ENCODE measurements at regions not wholly inside any gene's neighbourhood (a gene's known extent, or its start where the extent isn't known, plus 50 kb on each side); places are given as distances from the start of the nearest gene placed in this dataset.

DNA sequence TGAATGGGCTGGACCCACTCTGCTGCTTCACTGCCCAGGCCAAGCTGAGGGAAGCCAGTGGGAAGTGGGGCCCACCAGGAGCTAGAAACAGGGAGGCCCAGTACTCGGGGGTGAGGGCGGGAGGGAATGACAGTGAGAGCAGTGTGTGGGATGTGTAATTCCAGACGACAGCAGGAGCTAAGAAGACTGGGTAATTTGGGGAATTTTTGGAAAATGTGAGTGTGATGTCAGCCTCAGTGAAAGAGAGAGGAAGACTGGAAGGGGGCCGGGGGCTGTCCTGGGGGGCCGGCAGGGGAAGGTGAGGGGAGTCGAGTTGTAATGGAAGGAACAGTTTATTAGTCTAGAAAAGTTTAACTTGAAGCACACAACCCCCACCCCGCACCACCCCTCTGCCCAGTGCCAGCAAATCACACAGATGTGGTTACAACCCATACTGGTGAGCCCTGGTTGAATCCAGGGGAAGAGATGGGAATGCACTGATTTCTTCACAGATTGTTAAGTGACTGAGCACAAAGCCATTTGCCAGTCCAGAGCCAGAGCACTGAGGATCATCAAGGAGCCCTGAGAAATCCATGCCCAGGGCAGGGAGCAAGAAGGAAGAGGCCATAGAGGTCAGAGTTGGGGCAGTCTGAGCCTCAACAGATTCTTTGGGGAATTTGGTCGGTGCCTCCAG lies 76.7 kb upstream of the PKDCC start:
- no peak for DNase-seq

DNA sequence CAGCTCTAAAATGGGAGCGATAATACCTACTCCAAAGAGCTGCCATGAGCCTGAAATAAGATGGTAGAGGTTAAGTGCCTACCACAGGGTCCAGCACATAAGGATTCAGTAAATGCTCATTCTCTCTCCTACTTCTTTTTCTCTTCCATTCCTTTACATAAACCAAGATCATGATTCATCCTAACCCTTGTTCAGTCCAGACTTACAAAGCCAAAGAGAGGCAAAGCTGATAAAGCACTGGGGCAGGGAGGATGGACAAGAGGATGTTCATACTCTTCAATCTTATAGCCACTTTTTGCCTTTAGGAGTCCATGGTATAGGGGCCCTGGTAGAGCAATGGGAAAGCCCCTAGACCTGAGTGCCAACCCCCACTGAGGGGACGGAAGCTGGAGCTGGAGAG lies 75.6 kb upstream of the PKDCC start:
- DNase-seq: no peak

DNA sequence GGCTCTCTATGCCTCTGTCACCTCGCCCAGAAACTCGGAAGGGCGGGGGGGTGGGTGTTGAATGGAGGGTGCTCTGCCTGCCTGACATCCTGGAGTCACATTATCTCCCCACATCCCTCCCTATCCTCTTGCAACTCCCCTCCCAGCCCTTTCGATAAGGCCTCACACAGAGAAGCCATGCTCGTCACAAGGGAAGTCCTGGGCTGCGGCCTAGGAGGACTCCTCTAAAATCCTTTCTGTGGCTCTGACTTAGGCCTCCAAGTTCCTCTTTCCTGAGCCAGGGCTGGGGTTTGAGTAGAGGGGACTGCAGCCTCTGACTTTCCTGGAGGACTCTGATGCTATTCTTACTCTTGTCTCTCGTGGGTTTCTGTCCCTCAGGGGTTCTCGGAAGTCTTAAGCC lies 75.0 kb upstream of the PKDCC start:
- no peak for DNase-seq

DNA sequence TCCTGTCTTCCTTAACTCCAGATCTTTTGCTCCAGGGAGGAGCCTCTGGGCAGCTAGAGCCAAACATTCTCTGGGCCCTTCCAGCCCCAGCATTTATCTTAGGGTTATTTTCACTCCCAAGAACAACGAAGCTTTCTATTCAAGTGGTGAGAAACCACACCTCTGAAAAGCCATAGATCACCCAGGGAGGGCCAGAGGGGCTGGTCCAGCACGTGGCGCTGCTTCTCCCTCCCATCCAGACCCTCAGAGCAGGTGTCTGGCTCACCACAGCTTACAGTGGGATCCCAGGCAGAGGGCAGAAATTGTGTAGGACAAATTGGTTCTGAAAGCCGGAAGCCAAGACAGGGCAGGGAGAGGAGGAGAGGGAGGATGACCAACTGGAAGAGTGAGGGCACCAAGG lies 74.0 kb upstream of the PKDCC start:
- DNase-seq: no peak

DNA sequence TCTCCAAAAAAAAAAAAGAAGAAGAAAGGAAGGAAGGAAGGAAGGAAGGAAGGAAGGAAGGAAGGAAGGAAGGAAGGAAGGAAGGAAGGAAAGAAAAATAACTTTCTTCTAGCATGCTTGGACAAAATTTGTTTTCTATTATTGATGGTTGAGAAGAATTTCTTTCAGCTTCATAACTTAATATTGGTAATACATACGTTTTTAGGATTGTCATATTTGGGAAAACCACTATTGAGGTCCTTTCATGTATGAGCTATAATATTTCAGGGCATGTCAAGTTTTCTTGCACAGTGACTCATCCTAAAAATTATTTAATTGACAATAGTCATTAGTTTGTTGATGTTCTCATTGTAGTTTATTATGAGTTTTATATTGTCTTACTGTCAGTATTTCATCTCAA lies 66.4 kb upstream of the PKDCC start:
- DNase-seq: no peak

DNA sequence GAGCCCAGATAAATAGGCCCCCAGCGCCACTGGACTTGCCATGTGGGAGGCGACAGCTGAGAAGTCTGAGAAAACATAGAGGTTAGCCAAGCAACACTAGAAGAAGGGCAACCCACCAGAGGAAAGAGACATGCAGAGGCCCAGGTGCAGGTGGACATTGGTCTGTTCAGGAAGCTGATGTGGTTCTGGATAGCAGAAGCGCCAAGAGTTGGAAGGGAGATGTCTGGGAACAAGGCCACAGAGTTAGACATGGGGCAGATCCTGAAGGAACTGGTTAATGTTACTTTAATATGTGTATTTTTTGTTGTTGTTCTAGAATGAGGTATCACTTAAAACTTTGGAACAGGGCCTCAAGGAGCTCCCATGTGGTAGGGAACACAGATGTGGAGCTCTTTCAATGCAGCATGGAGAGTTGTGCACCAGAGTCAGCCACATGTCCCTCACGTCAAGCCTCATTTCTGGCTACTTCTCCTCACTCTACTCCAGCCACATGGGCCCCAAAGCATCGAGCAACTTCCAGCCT lies 62.2 kb upstream of the PKDCC start:
- no peak for DNase-seq

DNA sequence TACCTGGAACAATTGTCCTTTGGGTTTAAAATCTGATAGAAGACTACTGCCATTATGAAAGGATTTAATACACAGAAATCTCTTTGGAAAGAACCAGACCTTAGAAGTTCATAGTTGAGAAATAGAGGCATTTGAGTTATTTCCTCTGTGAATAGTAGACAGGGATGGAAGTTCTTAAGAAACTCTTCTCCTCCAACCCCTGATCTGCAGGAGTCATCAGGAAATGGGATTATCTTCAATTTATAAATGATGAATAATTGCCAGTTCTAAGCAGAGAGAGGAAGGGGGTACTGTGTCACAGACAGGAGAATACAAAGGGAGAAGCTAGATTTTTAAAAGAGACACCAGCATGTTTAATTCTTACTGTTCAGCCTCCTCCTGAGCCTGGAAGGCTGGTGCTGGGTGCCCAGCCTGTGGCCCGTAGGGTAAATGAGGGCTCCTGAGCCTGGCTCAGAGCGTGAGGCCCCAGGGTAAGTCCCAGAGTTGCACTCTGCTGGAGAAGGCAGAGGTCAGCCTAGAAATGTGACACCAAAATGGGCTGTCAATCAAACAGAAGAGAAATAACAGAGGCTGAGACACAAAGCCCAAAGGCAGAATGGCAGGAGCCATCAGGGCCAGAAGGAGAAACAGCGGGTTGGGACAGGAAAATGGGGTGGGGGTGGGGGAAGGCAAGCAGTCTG lies 58.2 kb upstream of the PKDCC start:
- DNase-seq: no peak

DNA sequence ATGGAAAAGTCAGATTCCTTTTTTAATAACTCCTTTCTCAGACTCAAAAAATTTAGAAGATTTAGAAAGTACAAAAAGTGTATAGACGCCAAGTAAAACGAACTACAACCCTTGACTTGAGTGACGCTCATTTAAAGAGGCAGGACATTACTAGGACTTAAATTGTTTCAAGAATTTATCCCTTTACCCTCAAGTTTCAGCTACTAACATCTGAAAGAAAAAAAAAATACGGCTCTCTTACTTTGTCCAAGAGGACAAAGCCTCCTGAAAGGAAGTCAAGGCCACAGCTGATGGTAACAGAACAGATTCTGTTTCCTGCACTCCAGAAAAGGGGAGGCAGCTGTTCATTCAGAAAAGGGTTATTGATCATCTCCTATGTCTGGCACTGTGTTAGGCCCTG lies 57.6 kb upstream of the PKDCC start:
- DNase-seq: no peak

DNA sequence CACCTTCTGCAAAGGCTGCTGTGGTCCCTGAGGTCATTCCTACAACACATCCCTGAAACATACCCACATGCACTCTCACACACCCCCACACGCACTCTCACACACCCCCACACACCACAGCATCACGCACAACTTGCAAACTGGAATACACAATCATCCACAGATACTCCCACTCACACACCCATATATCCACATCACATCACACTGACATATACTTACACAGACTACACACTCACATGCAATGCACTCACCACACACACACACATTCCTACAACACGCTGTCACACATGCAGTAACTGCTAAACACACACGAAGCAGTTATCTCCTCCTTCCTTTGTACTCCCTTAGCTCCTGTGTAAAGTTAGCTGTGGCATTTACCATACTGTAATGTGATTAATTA lies 57.1 kb upstream of the PKDCC start:
- no peak for DNase-seq

DNA sequence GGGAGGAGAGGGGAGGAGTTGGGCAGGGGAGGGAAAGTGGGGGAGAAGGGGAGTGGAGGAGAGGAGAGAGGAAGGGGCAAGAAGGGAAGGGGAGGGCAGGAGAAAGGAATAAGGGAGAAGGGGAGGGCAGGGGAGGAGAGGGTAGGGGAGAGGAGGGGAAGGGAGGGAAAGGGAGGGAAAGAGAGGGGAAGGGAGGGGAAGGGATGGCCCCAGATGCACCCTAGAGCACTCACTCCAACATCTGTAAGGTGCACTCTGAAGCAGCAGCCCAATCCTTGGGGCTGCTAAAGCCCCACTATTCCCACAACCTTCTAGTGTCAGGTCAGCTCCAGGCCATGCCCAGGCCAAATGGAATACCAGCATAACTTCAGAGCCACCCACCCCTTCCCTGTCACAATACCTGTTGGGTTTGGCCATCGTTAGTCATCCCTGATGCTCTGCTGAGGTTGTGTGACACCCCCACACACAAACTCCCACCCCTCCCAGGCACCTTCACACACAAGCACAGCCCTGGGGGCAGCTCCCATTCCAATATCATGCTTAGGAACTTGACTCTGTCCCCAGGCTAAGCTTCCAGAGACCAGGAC lies 55.7 kb upstream of the PKDCC start:
- DNase-seq: no peak

DNA sequence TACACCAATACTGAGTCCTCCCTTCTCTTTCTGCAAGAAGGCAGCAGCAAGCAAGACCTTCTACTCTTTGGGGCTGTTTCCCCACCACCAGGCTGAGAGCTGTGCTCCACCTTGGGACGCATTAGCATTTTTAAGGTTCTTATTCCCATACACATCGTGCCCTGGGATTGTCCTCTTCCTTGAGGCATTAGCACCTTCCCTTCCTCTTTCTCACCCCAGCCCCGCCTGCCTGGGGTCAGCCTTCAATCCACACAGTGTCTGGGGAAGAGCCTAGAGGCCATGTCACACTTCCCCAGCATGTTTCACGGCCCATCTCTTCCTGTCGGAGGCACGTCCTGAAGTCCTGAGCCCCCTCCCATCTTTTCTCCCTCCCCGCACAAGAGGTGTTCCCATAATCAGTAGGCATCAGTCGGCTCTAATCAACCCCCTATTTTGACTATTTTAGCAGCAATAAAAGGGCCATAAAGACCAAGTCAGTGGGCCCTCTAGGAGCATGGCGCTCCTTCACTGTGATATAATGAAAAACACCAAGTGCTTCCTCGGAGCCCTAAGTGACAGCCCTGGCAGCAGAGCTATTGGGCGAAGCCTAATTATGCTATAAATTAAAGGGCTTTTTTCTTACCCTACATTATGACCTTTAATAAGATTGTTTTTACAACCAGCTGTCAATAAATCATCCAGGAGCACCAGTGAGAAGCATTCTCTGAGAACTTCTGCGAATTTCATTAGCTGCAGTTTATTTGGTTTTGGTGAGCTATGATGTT lies 55.0 kb upstream of the PKDCC start:
- no peak for DNase-seq

DNA sequence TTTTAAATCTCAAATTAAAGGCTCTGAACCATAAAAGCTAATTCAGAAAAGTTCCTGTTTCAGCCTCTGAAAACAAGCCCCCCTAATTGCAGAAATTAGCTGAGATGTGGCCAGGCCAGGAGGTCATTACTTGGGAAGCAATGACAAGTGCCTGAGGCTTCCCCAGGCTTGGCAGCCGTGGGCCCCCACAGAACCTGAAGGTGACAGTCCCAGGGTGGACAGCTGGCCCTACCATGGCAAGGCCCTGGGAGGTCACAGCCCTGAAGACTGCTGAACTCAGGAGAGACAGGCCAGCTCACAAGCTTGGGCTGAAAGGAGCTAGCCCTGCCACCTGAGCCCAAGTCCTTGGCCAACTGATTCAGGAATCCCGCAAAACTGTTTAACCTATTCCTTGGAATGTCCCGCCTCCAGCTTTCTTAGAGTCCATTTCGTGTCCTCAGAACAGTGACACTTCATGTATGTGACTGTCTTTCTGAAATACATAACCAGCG lies 54.3 kb upstream of the PKDCC start:
- DNase-seq: no peak

DNA sequence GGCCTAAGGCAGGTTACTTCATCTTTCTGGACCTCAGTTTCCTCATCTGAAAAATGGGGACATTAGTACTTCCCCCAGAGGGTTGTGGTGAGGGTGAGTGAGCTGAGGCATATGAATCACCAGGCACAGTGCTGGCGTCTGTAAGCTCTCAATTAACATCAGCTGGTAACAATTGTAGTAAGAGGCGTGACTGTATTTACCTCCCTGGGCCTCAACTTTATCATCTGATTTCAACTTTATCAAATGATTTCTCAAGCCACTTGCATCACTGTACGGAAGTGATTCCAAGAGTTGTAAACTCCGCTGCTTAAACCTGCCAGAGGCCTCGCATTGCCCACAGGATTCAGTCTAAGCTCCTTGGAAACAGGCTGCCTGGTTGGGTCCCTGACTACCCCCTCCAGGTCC lies 53.6 kb upstream of the PKDCC start:
- DNase-seq: no peak

DNA sequence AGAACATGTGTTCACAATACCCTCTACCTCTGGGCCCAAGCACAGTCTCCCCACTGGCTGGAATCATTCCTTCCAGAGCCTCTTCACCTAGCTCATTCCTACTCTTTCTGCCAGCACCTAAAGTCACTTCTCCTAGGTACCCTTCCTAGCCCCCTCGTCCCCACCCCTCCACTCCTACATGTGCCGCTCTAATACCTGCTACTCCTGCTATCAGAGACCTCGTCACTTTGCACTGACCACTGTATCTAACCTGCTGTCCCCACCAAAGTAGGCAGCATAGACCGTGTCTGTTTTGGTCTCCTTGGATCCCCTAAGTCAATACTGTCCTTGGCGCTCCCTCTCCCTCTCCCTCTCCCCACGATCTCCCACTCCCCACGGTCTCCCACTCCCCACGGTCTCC lies 53.2 kb upstream of the PKDCC start:
- no peak for DNase-seq

DNA sequence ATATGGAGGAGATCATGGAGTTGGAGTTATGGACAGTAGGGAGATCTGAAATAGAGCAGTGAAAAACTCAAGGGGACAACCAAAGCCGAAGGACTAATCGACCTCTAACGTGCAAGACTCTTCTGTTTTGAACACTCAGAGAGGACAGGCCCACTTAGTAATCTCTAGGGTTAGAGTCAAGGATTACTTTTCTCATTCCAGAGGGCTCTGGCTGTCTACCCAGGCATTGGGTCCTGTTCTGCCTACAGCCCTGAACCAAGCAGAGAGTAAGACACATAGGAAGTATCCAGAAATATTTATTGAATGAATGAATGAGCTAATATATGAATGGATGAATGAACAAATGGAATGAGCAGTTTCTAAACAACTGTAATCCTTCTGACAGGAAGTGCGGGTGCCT lies 50.3 kb upstream of the PKDCC start:
- no peak for DNase-seq
